Gastrocnemius medialis (tissue), 4 donors: ENCODE measurements at regions not wholly inside any gene's neighbourhood (a gene's known extent, or its start where the extent isn't known, plus 50 kb on each side); places are given as distances from the start of the nearest gene placed in this dataset.

ENCODE experiments used
- CTCF ChIP-seq, 5 experiments: fragments of 450-650 bp in 3 of 5; fragments of 200-600 bp in 2 of 5; sonication (generic) in 2 of 5; IDR thresholded peaks in 4 of 5; conservative IDR thresholded peaks in 1 of 5; 1 replicate in 4 of 5; 2 replicates in 1 of 5; pipeline ENCODE4 v1.5.1; 2016 to 2019; ENCODE audit warnings: antibody characterized with exemption in 5 of 5, mild to moderate bottlenecking in 3 of 5, moderate library complexity in 3 of 5
- POLR2A ChIP-seq, 2 donors: fragments of 450-650 bp; IDR thresholded peaks; one replicate each; pipeline ENCODE4 v1.6.1; 2017; ENCODE audit warnings: antibody characterized with exemption in 2 of 2, mild to moderate bottlenecking in 2 of 2, moderate library complexity in 2 of 2

DNA sequence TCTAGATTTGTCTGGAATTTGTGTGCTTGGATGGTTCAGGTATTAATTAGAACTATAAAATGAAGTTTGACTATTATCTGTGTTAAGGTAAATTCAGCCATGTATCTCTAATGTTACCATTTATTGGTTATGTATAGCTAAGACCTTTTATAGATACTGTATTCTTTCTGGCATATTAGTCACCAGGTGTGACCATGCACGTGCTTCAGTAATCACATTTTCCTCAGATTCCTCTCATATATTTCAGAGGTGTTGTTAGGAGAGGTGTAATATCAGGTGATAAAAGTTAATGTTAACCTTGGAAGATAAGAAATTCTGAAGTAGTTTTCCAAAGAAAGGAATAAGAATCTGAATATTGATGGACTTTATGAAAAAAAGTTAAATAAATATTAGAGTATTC, 194.5 kb upstream of the KHDRBS2 start:
- TF ChIP-seq CTCF (IDR thresholded peaks at IDR 0.05 in 4 of 5, conservative IDR thresholded peaks at IDR 0.05 in 1 of 5) = no peak
- no peak for TF ChIP-seq POLR2A (IDR thresholded peaks at IDR 0.05)
